Transverse colon (tissue), 4 donors: ENCODE measurements at regions not wholly inside any gene's neighbourhood (a gene's known extent, or its start where the extent isn't known, plus 50 kb on each side); places are given as distances from the start of the nearest gene placed in this dataset.

ENCODE experiments used
- POLR2AphosphoS5 ChIP-seq, 3 donors: sonication (generic); formaldehyde crosslinking; IDR thresholded peaks; one replicate each; pipeline ENCODE4 v1.6.1; 2016; ENCODE audit warnings: antibody characterized with exemption in 3 of 3
- TF ChIP-seq, protein P1 (sequence below), 5 experiments: fragments of 200-600 bp in 3 of 5; fragments of 450-650 bp in 2 of 5; sonication (generic) in 3 of 5; IDR thresholded peaks; 1 replicate in 2 of 5; 2 replicates in 3 of 5; pipeline ENCODE4 v1.5.1; 2016 to 2017; ENCODE audit warnings: antibody characterized with exemption in 5 of 5, inconsistent platforms in 3 of 5, mild to moderate bottlenecking in 2 of 5, moderate library complexity in 1 of 5

DNA sequence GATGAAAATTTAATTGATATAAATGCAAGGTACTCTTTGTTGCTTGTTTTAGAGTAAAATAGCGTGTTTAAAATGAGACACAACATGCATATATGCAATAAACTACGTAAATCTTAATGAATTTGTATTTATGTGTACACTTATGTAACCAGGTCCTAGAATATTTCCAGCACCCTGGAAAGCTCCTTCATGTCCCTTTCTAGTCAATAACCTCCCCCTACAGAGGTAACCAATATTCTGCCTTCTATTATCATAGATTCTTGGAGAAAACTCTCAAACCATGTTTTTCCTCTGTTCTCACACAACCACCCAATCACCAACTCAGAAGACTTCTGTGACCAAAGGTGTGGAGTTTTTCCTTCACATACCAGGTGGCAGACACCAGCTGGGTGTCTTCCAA, 79.6 kb upstream of the THUMPD2 start:
- TF ChIP-seq, protein P1, sequence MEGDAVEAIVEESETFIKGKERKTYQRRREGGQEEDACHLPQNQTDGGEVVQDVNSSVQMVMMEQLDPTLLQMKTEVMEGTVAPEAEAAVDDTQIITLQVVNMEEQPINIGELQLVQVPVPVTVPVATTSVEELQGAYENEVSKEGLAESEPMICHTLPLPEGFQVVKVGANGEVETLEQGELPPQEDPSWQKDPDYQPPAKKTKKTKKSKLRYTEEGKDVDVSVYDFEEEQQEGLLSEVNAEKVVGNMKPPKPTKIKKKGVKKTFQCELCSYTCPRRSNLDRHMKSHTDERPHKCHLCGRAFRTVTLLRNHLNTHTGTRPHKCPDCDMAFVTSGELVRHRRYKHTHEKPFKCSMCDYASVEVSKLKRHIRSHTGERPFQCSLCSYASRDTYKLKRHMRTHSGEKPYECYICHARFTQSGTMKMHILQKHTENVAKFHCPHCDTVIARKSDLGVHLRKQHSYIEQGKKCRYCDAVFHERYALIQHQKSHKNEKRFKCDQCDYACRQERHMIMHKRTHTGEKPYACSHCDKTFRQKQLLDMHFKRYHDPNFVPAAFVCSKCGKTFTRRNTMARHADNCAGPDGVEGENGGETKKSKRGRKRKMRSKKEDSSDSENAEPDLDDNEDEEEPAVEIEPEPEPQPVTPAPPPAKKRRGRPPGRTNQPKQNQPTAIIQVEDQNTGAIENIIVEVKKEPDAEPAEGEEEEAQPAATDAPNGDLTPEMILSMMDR (IDR thresholded peaks at IDR 0.05): no peak
- TF ChIP-seq POLR2AphosphoS5 (IDR thresholded peaks at IDR 0.05): no peak
